H9 (cell line): ENCODE measurements at regions not wholly inside any gene's neighbourhood (a gene's known extent, or its start where the extent isn't known, plus 50 kb on each side); places are given as distances from the start of the nearest gene placed in this dataset.
A peak's percentile ranks its signal among the peaks of the same experiment; 100 is the strongest.

Experiments
- DNase-seq: peaks from one replicate; pipeline ENCODE4 v3.0.0-alpha.2; 2017
- H2AFZ ChIP-seq: one replicate; pipeline ENCODE4 v1.6.1; 2013; ENCODE audit warnings: mild to moderate bottlenecking, low read length, control low read depth, moderate library complexity
- H2AK5ac ChIP-seq: 2 replicates; pipeline ENCODE4 v1.6.1; 2013; ENCODE audit warnings: low read length, control low read depth, mixed read lengths; ENCODE audit not compliant: insufficient read length
- H2BK120ac ChIP-seq: one replicate; pipeline ENCODE4 v1.6.1; 2013; ENCODE audit warnings: low read depth, mild to moderate bottlenecking, low read length, control low read depth, inconsistent platforms; ENCODE audit not compliant: poor library complexity, severe bottlenecking
- H2BK12ac ChIP-seq: 2 replicates; pipeline ENCODE4 v1.6.1; 2013; ENCODE audit warnings: low read length, control low read depth, mixed read lengths, low read depth; ENCODE audit not compliant: insufficient read length
- H2BK15ac ChIP-seq: 2 replicates; pipeline ENCODE4 v1.6.1; 2013; ENCODE audit warnings: low read depth, low read length, control low read depth
- H2BK20ac ChIP-seq: one replicate; pipeline ENCODE4 v1.6.1; 2013; ENCODE audit warnings: low read depth, mild to moderate bottlenecking, low read length, control low read depth, inconsistent platforms; ENCODE audit not compliant: poor library complexity, severe bottlenecking
- H2BK5ac ChIP-seq: 2 replicates; pipeline ENCODE4 v1.6.1; 2013; ENCODE audit warnings: low read length, control low read depth, mixed read lengths; ENCODE audit not compliant: insufficient read length
- H3K14ac ChIP-seq: 2 replicates; pipeline ENCODE4 v1.6.1; 2013; ENCODE audit warnings: low read length, control low read depth; ENCODE audit not compliant: insufficient read depth
- H3K18ac ChIP-seq: 2 replicates; pipeline ENCODE4 v1.6.1; 2013; ENCODE audit warnings: low read depth, mild to moderate bottlenecking, mixed read lengths, low read length, control low read depth; ENCODE audit not compliant: insufficient read length
- H3K23ac ChIP-seq: 2 replicates; pipeline ENCODE4 v1.6.1; 2013; ENCODE audit warnings: low read length, control low read depth, mixed read lengths, low read depth; ENCODE audit not compliant: insufficient read length
- H3K23me2 ChIP-seq: 2 replicates; pipeline ENCODE4 v1.6.1; 2013; ENCODE audit warnings: low read depth, mild to moderate bottlenecking, mixed read lengths, low read length, control low read depth; ENCODE audit not compliant: insufficient read length, poor library complexity, severe bottlenecking
- H3K27ac ChIP-seq: 2 replicates; pipeline ENCODE4 v1.5.1; 2013; ENCODE audit warnings: low read length, control low read depth, mixed read lengths, low read depth; ENCODE audit not compliant: insufficient read length
- H3K27me3 ChIP-seq: 2 replicates; pipeline ENCODE4 v1.6.1; 2013; ENCODE audit warnings: low read length, control low read depth, inconsistent platforms; ENCODE audit not compliant: insufficient read depth
- H3K4ac ChIP-seq: 2 replicates; pipeline ENCODE4 v1.6.1; 2013; ENCODE audit warnings: low read depth, mild to moderate bottlenecking, control low read depth, inconsistent platforms, low read length, moderate library complexity
- H3K4me1 ChIP-seq: 2 replicates; pipeline ENCODE4 v1.6.1; 2013; ENCODE audit warnings: low read length, control low read depth, inconsistent platforms; ENCODE audit not compliant: insufficient read depth
- H3K4me2 ChIP-seq: 2 replicates; pipeline ENCODE4 v1.6.1; 2013; ENCODE audit warnings: low read length, control low read depth, mixed read lengths; ENCODE audit not compliant: insufficient read length, insufficient read depth
- H3K56ac ChIP-seq: 2 replicates; pipeline ENCODE4 v1.6.1; 2013; ENCODE audit warnings: low read depth, mild to moderate bottlenecking, mixed read lengths, low read length, control low read depth; ENCODE audit not compliant: insufficient read length
- H3K79me1 ChIP-seq: 2 replicates; pipeline ENCODE4 v1.6.1; 2013; ENCODE audit warnings: low read depth, mild to moderate bottlenecking, moderate library complexity, low read length, control low read depth, inconsistent platforms; ENCODE audit not compliant: insufficient read depth, poor library complexity, severe bottlenecking
- H3K79me2 ChIP-seq: 2 replicates; pipeline ENCODE4 v1.6.1; 2013; ENCODE audit warnings: low read length, control low read depth, inconsistent platforms; ENCODE audit not compliant: insufficient read depth
- H3K9ac ChIP-seq: 2 replicates; pipeline ENCODE4 v1.6.1; 2013; ENCODE audit warnings: low read length, control low read depth, mixed read lengths; ENCODE audit not compliant: insufficient read length; ENCODE audit errors: extremely low read depth
- H3K9me3 ChIP-seq: one replicate; pipeline ENCODE4 v1.6.1; 2013; ENCODE audit warnings: low read depth, low read length, inconsistent platforms; ENCODE audit not compliant: control insufficient read depth
- H3T11ph ChIP-seq: one replicate; pipeline ENCODE4 v1.6.1; 2013; ENCODE audit warnings: mild to moderate bottlenecking, low read length, control low read depth, inconsistent platforms
- H4K20me1 ChIP-seq: one replicate; pipeline ENCODE4 v1.6.1; 2013; ENCODE audit not compliant: control insufficient read depth, insufficient read length, insufficient read depth
- H4K5ac ChIP-seq: 2 replicates; pipeline ENCODE4 v1.6.1; 2013; ENCODE audit warnings: low read depth, mild to moderate bottlenecking, mixed read lengths, low read length, control low read depth; ENCODE audit not compliant: insufficient read length
- H4K8ac ChIP-seq: replicated peaks from 2 replicates; pipeline ENCODE4 v1.6.1; 2013; ENCODE audit warnings: low read length, control low read depth, mixed read lengths, low read depth; ENCODE audit not compliant: insufficient read length
- H4K91ac ChIP-seq: 2 replicates; pipeline ENCODE4 v1.6.1; 2013; ENCODE audit warnings: low read depth, mild to moderate bottlenecking, moderate library complexity, mixed read lengths, low read length, control low read depth; ENCODE audit not compliant: insufficient read length
- H3K27ac Mint-ChIP-seq, 3 experiments: 2 replicates in 2 of 3; 3 replicates in 1 of 3; pipeline ENCODE4 v1.8.0; 2020 to 2021; ENCODE audit warnings: mixed read lengths in 3 of 3, mild to moderate bottlenecking in 1 of 3, moderate library complexity in 1 of 3
- H3K27me3 Mint-ChIP-seq: 2 replicates; pipeline ENCODE4 v1.8.0; 2021; ENCODE audit warnings: low read depth, mild to moderate bottlenecking, moderate library complexity, mixed read lengths
- H3K36me3 Mint-ChIP-seq, 3 experiments: 2 replicates in 2 of 3; 3 replicates in 1 of 3; pipeline ENCODE4 v1.8.0; 2020 to 2021; ENCODE audit warnings: low read depth in 3 of 3, mixed read lengths in 3 of 3; ENCODE audit not compliant: insufficient read depth in 1 of 3
- H3K4me1 Mint-ChIP-seq, 2 experiments: 2 replicates each; pipeline ENCODE4 v1.8.0; 2020; ENCODE audit warnings: mixed read lengths in 2 of 2
- H3K4me3 Mint-ChIP-seq, 2 experiments: 2 replicates in 1 of 2; 3 replicates in 1 of 2; pipeline ENCODE4 v1.8.0; 2020 to 2021; ENCODE audit warnings: mild to moderate bottlenecking in 2 of 2, mixed read lengths in 2 of 2, moderate library complexity in 1 of 2
- H3K9me3 Mint-ChIP-seq, 2 experiments: 2 replicates in 1 of 2; 3 replicates in 1 of 2; pipeline ENCODE4 v1.8.0; 2020; ENCODE audit warnings: mild to moderate bottlenecking in 2 of 2, mixed read lengths in 2 of 2, moderate library complexity in 1 of 2
- WGBS: extraction: QIAGEN DNeasy Blood & Tissue Kit; methylation state at CpG from one replicate; pipeline ENCODE4 v1.1.7; 2013; ENCODE audit warnings: missing lambda C conversion rate, low lambda C conversion rate, mixed read lengths; ENCODE audit not compliant: insufficient read length; ENCODE audit errors: extremely low coverage; 5-methylcytosine and 5-hydroxymethylcytosine counted together
- TF ChIP-seq, protein P1 (sequence below): fragments of 200-600 bp; sonication (generic); conservative IDR thresholded peaks from 3 replicates; pipeline ENCODE4 v1.8.0; 2021; ENCODE audit warnings: antibody characterized with exemption, mild to moderate bottlenecking

DNA sequence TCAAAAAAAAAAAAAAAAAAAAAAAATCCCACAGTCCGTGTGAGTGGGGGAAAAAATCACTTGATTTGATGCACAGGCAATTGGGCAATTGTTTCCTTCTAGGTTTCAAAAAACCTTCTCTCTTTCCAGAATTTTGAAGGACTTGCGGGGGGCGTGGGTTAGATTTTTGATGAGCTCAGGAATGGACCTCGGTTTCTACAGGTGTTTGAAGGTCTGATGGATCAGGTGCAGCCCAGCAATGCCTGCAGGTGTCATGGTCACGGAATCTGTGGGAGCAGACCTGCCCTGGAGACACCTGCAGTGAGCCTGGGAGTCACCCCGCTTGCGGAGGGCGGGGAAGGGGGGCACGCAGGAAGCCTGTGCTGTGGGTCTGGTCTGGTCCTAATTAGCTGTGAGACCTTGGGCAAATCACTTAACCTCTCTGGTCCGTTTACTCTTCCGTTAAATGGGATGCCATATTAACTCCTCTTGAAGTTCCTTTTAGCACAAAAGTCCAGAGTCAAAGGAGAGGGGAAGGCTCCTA, 174.2 kb downstream of the IRF8 start:
- no CpG with 5 or more reads among the region's 11 CpGs for WGBS
- Histone ChIP-seq H2AFZ (no peak overlapping the region), H3K14ac (no peak overlapping the region), H3K4me2 (no peak overlapping the region), H2BK15ac (no peak overlapping the region), H3T11ph (no peak overlapping the region), H3K79me1 (no peaks in the 10 kb centered on the region), H4K20me1 (no peaks in the 10 kb centered on the region), H3K27me3 (no peaks in the 10 kb centered on the region), H2AK5ac (no peak overlapping the region), H3K9me3 (no peaks in the 10 kb centered on the region), H3K23ac (no peak overlapping the region), H4K5ac (no peak overlapping the region), H3K9ac (no peak overlapping the region), H2BK12ac (no peak overlapping the region), H3K27ac (no peak overlapping the region), H2BK20ac (no peak overlapping the region), H2BK5ac (no peak overlapping the region), H4K8ac (no peak overlapping the region), H4K91ac (no peak overlapping the region), H3K18ac (no peak overlapping the region), H3K23me2 (no peaks in the 10 kb centered on the region), H3K4ac (no peak overlapping the region), H3K4me1 (no peaks in the 10 kb centered on the region; the same call in 1 of the 2 replicates), H2BK120ac (no peak overlapping the region), H3K56ac (no peak overlapping the region), H3K79me2 (no peaks in the 10 kb centered on the region)
- no peak overlapping the region for H3K4me3 Mint-ChIP-seq
- TF ChIP-seq, protein P1, sequence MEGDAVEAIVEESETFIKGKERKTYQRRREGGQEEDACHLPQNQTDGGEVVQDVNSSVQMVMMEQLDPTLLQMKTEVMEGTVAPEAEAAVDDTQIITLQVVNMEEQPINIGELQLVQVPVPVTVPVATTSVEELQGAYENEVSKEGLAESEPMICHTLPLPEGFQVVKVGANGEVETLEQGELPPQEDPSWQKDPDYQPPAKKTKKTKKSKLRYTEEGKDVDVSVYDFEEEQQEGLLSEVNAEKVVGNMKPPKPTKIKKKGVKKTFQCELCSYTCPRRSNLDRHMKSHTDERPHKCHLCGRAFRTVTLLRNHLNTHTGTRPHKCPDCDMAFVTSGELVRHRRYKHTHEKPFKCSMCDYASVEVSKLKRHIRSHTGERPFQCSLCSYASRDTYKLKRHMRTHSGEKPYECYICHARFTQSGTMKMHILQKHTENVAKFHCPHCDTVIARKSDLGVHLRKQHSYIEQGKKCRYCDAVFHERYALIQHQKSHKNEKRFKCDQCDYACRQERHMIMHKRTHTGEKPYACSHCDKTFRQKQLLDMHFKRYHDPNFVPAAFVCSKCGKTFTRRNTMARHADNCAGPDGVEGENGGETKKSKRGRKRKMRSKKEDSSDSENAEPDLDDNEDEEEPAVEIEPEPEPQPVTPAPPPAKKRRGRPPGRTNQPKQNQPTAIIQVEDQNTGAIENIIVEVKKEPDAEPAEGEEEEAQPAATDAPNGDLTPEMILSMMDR, result peak; percentile 5; the same call in 1 of the 3 replicates
- peaks cover 11% of the 10 kb centered on the region for H3K27me3 Mint-ChIP-seq
- no peaks in the 10 kb centered on the region for H3K36me3 Mint-ChIP-seq
- H3K27ac Mint-ChIP-seq, result no peak overlapping the region
- peaks cover 0 to 4% of the 10 kb centered on the region in 2 experiments; a peak in 1 of 5 replicates for H3K9me3 Mint-ChIP-seq
- no peak for DNase-seq
- H3K4me1 Mint-ChIP-seq, result peaks cover 16 to 18% of the 10 kb centered on the region in 2 experiments
